K562 (cell line): ENCODE measurements at regions not wholly inside any gene's neighbourhood (a gene's known extent, or its start where the extent isn't known, plus 50 kb on each side); places are given as distances from the start of the nearest gene placed in this dataset.

Experiments
- ATAC-seq: fragments of 200-7000 bp; cut with Tn5 transposase; 3 replicates; pipeline ENCODE4 v1.9.1; 2020; ENCODE audit warnings: moderate library complexity
- BruUV-seq: library from RNA; stranded (reverse); fragments of 400-500 nt; replicated peaks from 2 replicates; lab custom pipeline; 2021; lab: Mats Ljungman, UMichigan
- CTCF ChIA-PET: fragments of 300-600 bp; formaldehyde crosslinking; extraction: SDS; loops from one replicate; lab custom pipeline; 2021; ENCODE audit warnings: low intra/inter-chr PET ratio; lab: Yijun Ruan, JAX
- POLR2A ChIA-PET: fragments of 300-600, 350-650 bp; sonication (Branson Sonifier 250); formaldehyde crosslinking; extraction: SDS; loops from one replicate; lab custom pipeline; 2021; ENCODE audit warnings: antibody characterized with exemption, inconsistent platforms; lab: Yijun Ruan, JAX
- DNase-seq, 4 experiments: peaks; one replicate each; pipeline versions ENCODE4 v3.0.0 to v3.0.0-alpha.2; 2011 to 2018; ENCODE audit warnings: low spot score in 3 of 4, mixed read lengths in 3 of 4; ENCODE audit errors: extremely low read depth in 1 of 4
- FAIRE-seq: peaks from 2 replicates; lab custom pipeline; 2011; peaks lifted over from hg19 to GRCh38; lab: Jason Lieb, UNC
- H2AFZ ChIP-seq: 2 replicates; pipeline ENCODE4 v1.6.0; 2011; ENCODE audit warnings: low read depth, low read length, control low read depth, inconsistent platforms
- H3K27ac ChIP-seq: fragments of 200-600 bp; 3 replicates; pipeline ENCODE4 v1.8.0; 2011; ENCODE audit warnings: low read depth, mild to moderate bottlenecking, control low read depth, inconsistent platforms, low read length, moderate library complexity, mixed read lengths; ENCODE audit errors: extremely low read depth
- H3K27me3 ChIP-seq, 2 experiments: fragments of 300-600 bp in 1 of 2; 2 replicates in 1 of 2; 3 replicates in 1 of 2; pipeline versions ENCODE4 v1.6.0 to v1.8.0; 2011; ENCODE audit warnings: inconsistent platforms in 2 of 2, low read length in 2 of 2, mild to moderate bottlenecking in 1 of 2, mixed read lengths in 1 of 2, moderate library complexity in 1 of 2; ENCODE audit not compliant: control insufficient read depth in 2 of 2, insufficient read depth in 2 of 2
- H3K36me3 ChIP-seq: fragments of 300-600 bp; 3 replicates; pipeline ENCODE4 v1.8.0; 2011; ENCODE audit warnings: mild to moderate bottlenecking, low read length, inconsistent platforms; ENCODE audit not compliant: control insufficient read depth, insufficient read depth
- H3K4me1 ChIP-seq, 2 experiments: fragments of 200-600 bp in 1 of 2; replicated peaks in 1 of 2; 2 replicates in 1 of 2; 3 replicates in 1 of 2; pipeline versions ENCODE4 v1.5.1 to v1.8.0; 2011; ENCODE audit warnings: inconsistent platforms in 2 of 2, low read length in 2 of 2, mild to moderate bottlenecking in 1 of 2, mixed read lengths in 1 of 2, moderate library complexity in 1 of 2; ENCODE audit not compliant: control insufficient read depth in 2 of 2, insufficient read depth in 2 of 2
- H3K4me2 ChIP-seq: 2 replicates; pipeline ENCODE4 v1.6.1; 2011; ENCODE audit warnings: low read length, control low read depth, inconsistent platforms, mixed read lengths; ENCODE audit not compliant: insufficient read depth
- H3K4me3 ChIP-seq: fragments of 200-600 bp; sonication (generic), shearing (Covaris generic); 2 replicates; pipeline ENCODE4 v1.5.1; 2016; ENCODE audit warnings: control low read depth, inconsistent platforms
- H3K79me2 ChIP-seq: fragments of 200-600 bp; 3 replicates; pipeline ENCODE4 v1.8.0; 2011; ENCODE audit warnings: low read length, inconsistent platforms; ENCODE audit not compliant: control insufficient read depth, insufficient read depth
- H3K9ac ChIP-seq, 2 experiments: 2 replicates each; pipeline versions ENCODE4 v1.6.0 to v1.6.1; 2011; ENCODE audit warnings: low read depth in 2 of 2, low read length in 2 of 2, control low read depth in 1 of 2, inconsistent platforms in 1 of 2, mild to moderate bottlenecking in 1 of 2, mixed read lengths in 1 of 2; ENCODE audit not compliant: insufficient read depth in 1 of 2
- H3K9me1 ChIP-seq: one replicate; pipeline ENCODE4 v1.6.0; 2011; ENCODE audit warnings: inconsistent platforms, mild to moderate bottlenecking, low read length, moderate library complexity; ENCODE audit not compliant: control insufficient read depth, insufficient read depth
- H3K9me3 ChIP-seq: replicated peaks from 2 replicates; pipeline ENCODE4 v1.5.1; 2011; ENCODE audit warnings: low read depth, low read length, inconsistent platforms; ENCODE audit not compliant: control insufficient read depth, insufficient read depth
- H4K20me1 ChIP-seq: replicated peaks from 2 replicates; pipeline ENCODE4 v1.6.1; 2011; ENCODE audit warnings: low read length, inconsistent platforms, mixed read lengths; ENCODE audit not compliant: control insufficient read depth, insufficient read depth
- NUFIP1 ChIP-seq: fragments of 450-650 bp; IDR thresholded peaks from 2 replicates; pipeline ENCODE4 v1.6.1; 2018; ENCODE audit not compliant: partially characterized antibody
- SIRT6 ChIP-seq: IDR thresholded peaks from one replicate; pipeline ENCODE4 v1.6.1; 2012; ENCODE audit warnings: low read depth, mild to moderate bottlenecking, control low read depth, inconsistent platforms, low read length, moderate library complexity
- SRSF9 ChIP-seq: fragments of 200-400 bp; formaldehyde crosslinking; IDR thresholded peaks from 2 replicates; pipeline ENCODE4 v1.6.1; 2017; ENCODE audit warnings: low read depth, low read length, borderline replicate concordance
- ZNF766 ChIP-seq: fragments of 200-800 bp; sonication (Bioruptor generic); conservative IDR thresholded peaks from 2 replicates; pipeline ENCODE4 v1.6.1; 2016; ENCODE audit warnings: missing genetic modification characterization, missing compliant biosample characterization
- ZSCAN29 ChIP-seq: fragments of 450-650 bp; IDR thresholded peaks from 2 replicates; pipeline ENCODE4 v1.6.1; 2017
- WGBS: fragments of 100-300 bp; shearing (Covaris generic); methylation state at CpG from one replicate; pipeline ENCODE4 v1.1.6; 2016; ENCODE audit warnings: low coverage, mixed read lengths; ENCODE audit not compliant: insufficient coverage; ENCODE audit errors: missing lambda C conversion rate; 5-methylcytosine and 5-hydroxymethylcytosine counted together
- in situ Hi-C: fragments of 300-500 bp; cut with MboI; formaldehyde crosslinking; loops from 4 replicates; pipeline ENCODE4 v1.15.0; 2018; ENCODE audit warnings: inconsistent platforms, mixed read lengths
- intact Hi-C: fragments of 100-400 bp; cut with micrococcal nuclease; formaldehyde crosslinking; loops from 2 replicates; pipeline ENCODE4 v1.14.2; 2022
- TF ChIP-seq, protein P1 (sequence below): fragments of 250-450 bp; sonication (Bioruptor Pico); IDR thresholded peaks from 2 replicates; pipeline ENCODE4 v1.8.0; 2021; ENCODE audit warnings: moderate library complexity, mild to moderate bottlenecking, inconsistent platforms
- TF ChIP-seq, protein P2 (sequence below): fragments of 150-350 bp; conservative IDR thresholded peaks from 2 replicates; pipeline ENCODE4 v1.6.1; 2014; ENCODE audit warnings: low read length

DNA sequence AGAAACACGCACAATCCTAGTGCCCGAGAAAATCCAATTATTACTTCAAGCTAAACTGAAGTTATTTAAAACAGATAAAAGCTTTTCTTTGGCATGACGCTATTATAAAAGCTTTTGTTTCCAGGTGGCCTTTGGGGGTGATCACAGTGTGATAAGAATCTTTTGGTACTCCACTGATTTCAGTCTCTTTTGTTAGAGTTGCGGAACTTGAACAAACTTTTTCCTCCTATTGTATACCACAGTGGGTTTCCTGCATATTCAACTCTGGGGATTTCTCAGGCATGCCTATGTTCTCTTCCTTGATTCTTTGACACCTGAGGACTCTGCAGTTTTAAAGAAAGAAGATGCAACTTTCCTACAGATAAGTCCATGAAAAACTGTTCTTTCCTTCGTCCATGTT lies 99.7 kb upstream of the PITRM1 start:
- Histone ChIP-seq H3K36me3 (no peaks in the 10 kb centered on the region), H3K9me1 (no peaks in the 10 kb centered on the region), H3K4me3 (no peak overlapping the region), H3K9ac (no peak overlapping the region), H4K20me1 (no peaks in the 10 kb centered on the region), H3K27ac (no peak overlapping the region), H3K4me1 (no peaks in the 10 kb centered on the region), H2AFZ (no peak overlapping the region), H3K27me3 (peaks cover 68 to 75% of the 10 kb centered on the region in 2 experiments), H3K79me2 (no peaks in the 10 kb centered on the region), H3K4me2 (no peak overlapping the region), H3K9me3 (no peaks in the 10 kb centered on the region)
- BruUV-seq = no TSS peak
- intact Hi-C loops = no loop called here
- in situ Hi-C loops = no loop called here
- FAIRE-seq (no peak), ATAC-seq (no peak), DNase-seq (no peak)
- TF ChIP-seq ZNF766 (CRISPR knock-in tag) = no peak
- WGBS = 5% methylated on average over 5 of the region's 5 CpGs
- ChIA-PET POLR2A (interaction anchor here (0.5 kb wide), 1 partner anchor 346 kb away, joined by 3 read pairs; no protein-coding TSS in a partner anchor), CTCF (no interaction called here)

DNA sequence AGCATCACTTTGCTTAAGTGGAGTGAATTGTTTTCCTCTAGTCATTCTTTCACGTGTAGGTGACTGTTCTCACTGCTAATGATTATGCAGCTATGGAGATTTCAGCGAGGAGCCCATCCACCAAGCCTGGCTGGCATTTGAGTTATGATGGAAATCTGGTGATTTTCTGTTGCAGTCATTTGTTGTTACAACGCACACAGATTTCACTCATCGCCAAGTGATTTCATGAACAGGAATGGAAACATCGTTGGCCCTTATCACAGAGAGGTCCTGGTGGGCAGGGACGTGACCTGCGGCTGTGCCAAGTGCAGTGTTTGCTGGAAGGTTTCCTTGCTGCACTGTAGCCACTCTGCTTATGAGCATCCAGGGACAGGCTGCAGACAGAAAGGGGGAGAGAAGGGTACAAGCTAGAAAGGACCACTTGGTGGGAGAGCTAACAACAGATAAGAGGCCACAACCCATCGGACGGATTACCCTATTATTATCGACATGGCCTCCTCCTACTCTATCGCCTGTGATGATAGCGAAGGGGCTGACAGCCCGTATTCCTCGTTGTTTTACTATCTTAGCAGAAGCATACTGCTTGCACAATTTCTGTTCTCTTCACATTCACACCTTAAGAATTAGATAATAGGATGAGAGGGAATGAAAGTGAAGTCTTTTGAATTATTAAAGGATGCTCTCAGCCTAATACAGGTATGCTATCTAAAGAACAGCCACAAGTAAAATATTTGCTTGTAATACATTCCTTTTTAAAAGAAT lies 99.0 kb upstream of the PITRM1 start:
- H3K27me3 ChIP-seq = peaks cover 61 to 69% of the 10 kb centered on the region in 2 experiments
- no peaks in the 10 kb centered on the region for H4K20me1 ChIP-seq
- DNase-seq (no peak), FAIRE-seq (no peak), ATAC-seq (no peak)
- no peak overlapping the region for H2AFZ ChIP-seq
- TF ChIP-seq ZSCAN29 (no peak), NUFIP1 (no peak), SRSF9 (no peak), SIRT6 (no peak)
- TF ChIP-seq, protein P1, sequence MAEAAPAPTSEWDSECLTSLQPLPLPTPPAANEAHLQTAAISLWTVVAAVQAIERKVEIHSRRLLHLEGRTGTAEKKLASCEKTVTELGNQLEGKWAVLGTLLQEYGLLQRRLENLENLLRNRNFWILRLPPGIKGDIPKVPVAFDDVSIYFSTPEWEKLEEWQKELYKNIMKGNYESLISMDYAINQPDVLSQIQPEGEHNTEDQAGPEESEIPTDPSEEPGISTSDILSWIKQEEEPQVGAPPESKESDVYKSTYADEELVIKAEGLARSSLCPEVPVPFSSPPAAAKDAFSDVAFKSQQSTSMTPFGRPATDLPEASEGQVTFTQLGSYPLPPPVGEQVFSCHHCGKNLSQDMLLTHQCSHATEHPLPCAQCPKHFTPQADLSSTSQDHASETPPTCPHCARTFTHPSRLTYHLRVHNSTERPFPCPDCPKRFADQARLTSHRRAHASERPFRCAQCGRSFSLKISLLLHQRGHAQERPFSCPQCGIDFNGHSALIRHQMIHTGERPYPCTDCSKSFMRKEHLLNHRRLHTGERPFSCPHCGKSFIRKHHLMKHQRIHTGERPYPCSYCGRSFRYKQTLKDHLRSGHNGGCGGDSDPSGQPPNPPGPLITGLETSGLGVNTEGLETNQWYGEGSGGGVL (CRISPR knock-in tag) = no peak
- TF ChIP-seq, protein P2, sequence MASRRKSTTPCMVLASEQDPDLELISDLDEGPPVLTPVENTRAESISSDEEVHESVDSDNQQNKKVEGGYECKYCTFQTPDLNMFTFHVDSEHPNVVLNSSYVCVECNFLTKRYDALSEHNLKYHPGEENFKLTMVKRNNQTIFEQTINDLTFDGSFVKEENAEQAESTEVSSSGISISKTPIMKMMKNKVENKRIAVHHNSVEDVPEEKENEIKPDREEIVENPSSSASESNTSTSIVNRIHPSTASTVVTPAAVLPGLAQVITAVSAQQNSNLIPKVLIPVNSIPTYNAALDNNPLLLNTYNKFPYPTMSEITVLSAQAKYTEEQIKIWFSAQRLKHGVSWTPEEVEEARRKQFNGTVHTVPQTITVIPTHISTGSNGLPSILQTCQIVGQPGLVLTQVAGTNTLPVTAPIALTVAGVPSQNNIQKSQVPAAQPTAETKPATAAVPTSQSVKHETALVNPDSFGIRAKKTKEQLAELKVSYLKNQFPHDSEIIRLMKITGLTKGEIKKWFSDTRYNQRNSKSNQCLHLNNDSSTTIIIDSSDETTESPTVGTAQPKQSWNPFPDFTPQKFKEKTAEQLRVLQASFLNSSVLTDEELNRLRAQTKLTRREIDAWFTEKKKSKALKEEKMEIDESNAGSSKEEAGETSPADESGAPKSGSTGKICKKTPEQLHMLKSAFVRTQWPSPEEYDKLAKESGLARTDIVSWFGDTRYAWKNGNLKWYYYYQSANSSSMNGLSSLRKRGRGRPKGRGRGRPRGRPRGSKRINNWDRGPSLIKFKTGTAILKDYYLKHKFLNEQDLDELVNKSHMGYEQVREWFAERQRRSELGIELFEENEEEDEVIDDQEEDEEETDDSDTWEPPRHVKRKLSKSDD = no peak
- ChIA-PET POLR2A (interaction anchor here (0.5 kb wide), 1 partner anchor 347 kb away, joined by 3 read pairs; no protein-coding TSS in a partner anchor), CTCF (interaction anchor here (0.6 kb wide), 1 partner anchor 481 kb away, joined by 3 read pairs; no protein-coding TSS in a partner anchor)
- H3K36me3 ChIP-seq = no peaks in the 10 kb centered on the region
- no peak overlapping the region for H3K4me2 ChIP-seq
- intact Hi-C loops = no loop called here
- no peaks in the 10 kb centered on the region for H3K4me1 ChIP-seq
- no peaks in the 10 kb centered on the region for H3K9me3 ChIP-seq
- in situ Hi-C loops = no loop called here
- no peak overlapping the region for H3K4me3 ChIP-seq
- WGBS = 2% methylated on average over 14 of the region's 14 CpGs
- no peak overlapping the region for H3K27ac ChIP-seq
- no peaks in the 10 kb centered on the region for H3K9me1 ChIP-seq
- H3K79me2 ChIP-seq = no peaks in the 10 kb centered on the region
- BruUV-seq = no TSS peak
- no peak overlapping the region for H3K9ac ChIP-seq
